K562 (cell line): ENCODE measurements at regions not wholly inside any gene's neighbourhood (a gene's known extent, or its start where the extent isn't known, plus 50 kb on each side); places are given as distances from the start of the nearest gene placed in this dataset.

ENCODE experiments used
- ATAC-seq: fragments of 200-7000 bp; cut with Tn5 transposase; 3 replicates; pipeline ENCODE4 v1.9.1; 2020; ENCODE audit warnings: moderate library complexity
- BruUV-seq: library from RNA; stranded (reverse); fragments of 400-500 nt; replicated peaks from 2 replicates; lab custom pipeline; 2021; lab: Mats Ljungman, UMichigan
- CTCF ChIA-PET: fragments of 300-600 bp; formaldehyde crosslinking; extraction: SDS; loops from one replicate; lab custom pipeline; 2021; ENCODE audit warnings: low intra/inter-chr PET ratio; lab: Yijun Ruan, JAX
- POLR2A ChIA-PET: fragments of 300-600, 350-650 bp; sonication (Branson Sonifier 250); formaldehyde crosslinking; extraction: SDS; loops from one replicate; lab custom pipeline; 2021; ENCODE audit warnings: antibody characterized with exemption, inconsistent platforms; lab: Yijun Ruan, JAX
- DNase-seq, 4 experiments: peaks; one replicate each; pipeline versions ENCODE4 v3.0.0 to v3.0.0-alpha.2; 2011 to 2018; ENCODE audit warnings: low spot score in 3 of 4, mixed read lengths in 3 of 4; ENCODE audit errors: extremely low read depth in 1 of 4
- FAIRE-seq: peaks from 2 replicates; lab custom pipeline; 2011; peaks lifted over from hg19 to GRCh38; lab: Jason Lieb, UNC
- H2AFZ ChIP-seq: 2 replicates; pipeline ENCODE4 v1.6.0; 2011; ENCODE audit warnings: low read depth, low read length, control low read depth, inconsistent platforms
- H3K27ac ChIP-seq: fragments of 200-600 bp; 3 replicates; pipeline ENCODE4 v1.8.0; 2011; ENCODE audit warnings: low read depth, mild to moderate bottlenecking, control low read depth, inconsistent platforms, low read length, moderate library complexity, mixed read lengths; ENCODE audit errors: extremely low read depth
- H3K27me3 ChIP-seq, 2 experiments: fragments of 300-600 bp in 1 of 2; 2 replicates in 1 of 2; 3 replicates in 1 of 2; pipeline versions ENCODE4 v1.6.0 to v1.8.0; 2011; ENCODE audit warnings: inconsistent platforms in 2 of 2, low read length in 2 of 2, mild to moderate bottlenecking in 1 of 2, mixed read lengths in 1 of 2, moderate library complexity in 1 of 2; ENCODE audit not compliant: control insufficient read depth in 2 of 2, insufficient read depth in 2 of 2
- H3K36me3 ChIP-seq: fragments of 300-600 bp; 3 replicates; pipeline ENCODE4 v1.8.0; 2011; ENCODE audit warnings: mild to moderate bottlenecking, low read length, inconsistent platforms; ENCODE audit not compliant: control insufficient read depth, insufficient read depth
- H3K4me1 ChIP-seq, 2 experiments: fragments of 200-600 bp in 1 of 2; replicated peaks in 1 of 2; 2 replicates in 1 of 2; 3 replicates in 1 of 2; pipeline versions ENCODE4 v1.5.1 to v1.8.0; 2011; ENCODE audit warnings: inconsistent platforms in 2 of 2, low read length in 2 of 2, mild to moderate bottlenecking in 1 of 2, mixed read lengths in 1 of 2, moderate library complexity in 1 of 2; ENCODE audit not compliant: control insufficient read depth in 2 of 2, insufficient read depth in 2 of 2
- H3K4me2 ChIP-seq: 2 replicates; pipeline ENCODE4 v1.6.1; 2011; ENCODE audit warnings: low read length, control low read depth, inconsistent platforms, mixed read lengths; ENCODE audit not compliant: insufficient read depth
- H3K4me3 ChIP-seq: fragments of 200-600 bp; sonication (generic), shearing (Covaris generic); 2 replicates; pipeline ENCODE4 v1.5.1; 2016; ENCODE audit warnings: control low read depth, inconsistent platforms
- H3K79me2 ChIP-seq: fragments of 200-600 bp; 3 replicates; pipeline ENCODE4 v1.8.0; 2011; ENCODE audit warnings: low read length, inconsistent platforms; ENCODE audit not compliant: control insufficient read depth, insufficient read depth
- H3K9ac ChIP-seq, 2 experiments: 2 replicates each; pipeline versions ENCODE4 v1.6.0 to v1.6.1; 2011; ENCODE audit warnings: low read depth in 2 of 2, low read length in 2 of 2, control low read depth in 1 of 2, inconsistent platforms in 1 of 2, mild to moderate bottlenecking in 1 of 2, mixed read lengths in 1 of 2; ENCODE audit not compliant: insufficient read depth in 1 of 2
- H3K9me1 ChIP-seq: one replicate; pipeline ENCODE4 v1.6.0; 2011; ENCODE audit warnings: inconsistent platforms, mild to moderate bottlenecking, low read length, moderate library complexity; ENCODE audit not compliant: control insufficient read depth, insufficient read depth
- H3K9me3 ChIP-seq: replicated peaks from 2 replicates; pipeline ENCODE4 v1.5.1; 2011; ENCODE audit warnings: low read depth, low read length, inconsistent platforms; ENCODE audit not compliant: control insufficient read depth, insufficient read depth
- H4K20me1 ChIP-seq: replicated peaks from 2 replicates; pipeline ENCODE4 v1.6.1; 2011; ENCODE audit warnings: low read length, inconsistent platforms, mixed read lengths; ENCODE audit not compliant: control insufficient read depth, insufficient read depth
- ATF6 ChIP-seq: sonication (generic); formaldehyde crosslinking; IDR thresholded peaks from 2 replicates; pipeline ENCODE4 v1.4.0; 2020; ENCODE audit warnings: mild to moderate bottlenecking, missing genetic modification reagents
- BDP1 ChIP-seq: IDR thresholded peaks from 3 replicates; pipeline ENCODE4 v1.6.1; 2011; ENCODE audit not compliant: insufficient read length, insufficient read depth
- E2F6 ChIP-seq, 2 experiments: IDR thresholded peaks; 2 replicates each; pipeline ENCODE4 v1.6.1; 2011; ENCODE audit warnings: borderline replicate concordance in 1 of 2, control low read depth in 1 of 2, low read depth in 1 of 2, low read length in 1 of 2, mild to moderate bottlenecking in 1 of 2, mixed read lengths in 1 of 2, moderate library complexity in 1 of 2; ENCODE audit not compliant: insufficient read depth in 1 of 2, insufficient read length in 1 of 2, poor library complexity in 1 of 2, severe bottlenecking in 1 of 2; ENCODE audit errors: extremely low read depth in 1 of 2
- MIER1 ChIP-seq: fragments of 450-650 bp; IDR thresholded peaks from 2 replicates; pipeline ENCODE4 v1.6.1; 2016; ENCODE audit warnings: antibody characterized with exemption, mild to moderate bottlenecking, low read depth
- NR4A1 ChIP-seq, 2 experiments: fragments of 250-450 bp in 1 of 2; fragments of 450-650 bp in 1 of 2; sonication (Bioruptor Pico) in 1 of 2; IDR thresholded peaks; 2 replicates each; pipeline versions ENCODE4 v1.4.0 to v1.6.1; 2016 to 2020; ENCODE audit warnings: mild to moderate bottlenecking in 2 of 2, missing compliant biosample characterization in 1 of 2, missing genetic modification characterization in 1 of 2, moderate library complexity in 1 of 2
- PPARD ChIP-seq: fragments of 250-450 bp; sonication (Bioruptor Pico); IDR thresholded peaks from 2 replicates; pipeline ENCODE4 v1.8.0; 2022; ENCODE audit warnings: inconsistent platforms, mild to moderate bottlenecking, moderate library complexity
- in situ Hi-C: fragments of 300-500 bp; cut with MboI; formaldehyde crosslinking; loops from 4 replicates; pipeline ENCODE4 v1.15.0; 2018; ENCODE audit warnings: inconsistent platforms, mixed read lengths
- intact Hi-C: fragments of 100-400 bp; cut with micrococcal nuclease; formaldehyde crosslinking; loops from 2 replicates; pipeline ENCODE4 v1.14.2; 2022
- TF ChIP-seq, protein P1 (sequence below): fragments of 200-800 bp; sonication (Bioruptor generic); IDR thresholded peaks from 2 replicates; pipeline ENCODE4 v1.6.1; 2017; ENCODE audit warnings: missing genetic modification characterization, missing compliant biosample characterization

- no peaks in the 10 kb centered on the region for H3K9me1 ChIP-seq
- H3K4me1 ChIP-seq: no peaks in the 10 kb centered on the region
- DNase-seq: no peak
- no peak overlapping the region for H3K4me3 ChIP-seq
- ATAC-seq: no peak
- ChIA-PET CTCF (no interaction called here), POLR2A (no interaction called here)
- H3K27ac ChIP-seq: no peak overlapping the region
- no peak overlapping the region for H2AFZ ChIP-seq
- intact Hi-C loops: no loop called here
- no peaks in the 10 kb centered on the region for H3K79me2 ChIP-seq
- H4K20me1 ChIP-seq: no peaks in the 10 kb centered on the region
- no peaks in the 10 kb centered on the region for H3K9me3 ChIP-seq
- TF ChIP-seq MIER1: no peak
- no peak overlapping the region for H3K9ac ChIP-seq
- no peaks in the 10 kb centered on the region for H3K36me3 ChIP-seq
- in situ Hi-C loops: no loop called here
- H3K27me3 ChIP-seq: 0 out of 5 replicates have a peak, but pooled peaks cover 0 to 5% of the 10 kb centered on the region in 2 experiments
- H3K4me2 ChIP-seq: no peak overlapping the region
- BruUV-seq: no TSS peak
- FAIRE-seq: no peak
Observed at GRCh38 chr12:66050283-66050576, 80.3 kb downstream of the LLPH start.

DNA sequence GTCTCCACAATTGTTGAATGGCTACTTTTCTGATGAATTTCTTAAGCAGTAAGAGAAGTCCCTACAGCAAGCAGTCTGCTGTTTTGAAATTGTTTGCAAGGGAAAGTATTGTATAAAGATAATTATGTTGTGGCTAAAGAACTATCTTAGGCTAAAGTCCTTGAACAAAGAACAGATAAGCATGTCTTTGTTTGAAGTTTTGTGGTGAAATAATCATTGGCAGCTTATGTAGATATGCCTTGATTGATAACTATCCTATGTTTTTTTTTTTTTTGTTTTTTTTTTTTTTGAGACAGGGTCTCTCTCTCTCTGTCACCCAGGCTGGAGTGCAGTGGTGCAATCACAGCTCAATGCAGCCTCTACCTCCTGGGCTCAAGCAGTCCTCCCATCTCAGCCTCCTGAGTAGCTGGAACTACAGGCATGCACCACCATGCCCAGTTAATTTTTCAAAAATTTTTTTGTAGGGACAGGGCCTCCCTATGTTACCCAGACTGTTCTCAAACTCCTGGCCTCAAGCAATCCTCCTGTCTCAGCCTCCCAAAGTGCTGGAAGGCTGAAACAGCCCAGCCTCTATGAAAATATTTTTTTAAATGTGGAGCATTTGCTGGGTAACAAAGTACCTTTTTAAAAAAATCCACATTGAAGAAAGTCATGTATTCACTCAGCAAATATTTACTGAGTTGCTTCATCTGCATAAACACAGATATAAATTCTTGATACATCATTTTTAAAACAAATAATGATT lies 80.8 kb downstream of the LLPH start:
- in situ Hi-C loops: no loop called here
- FAIRE-seq: no peak
- Histone ChIP-seq H4K20me1 (no peaks in the 10 kb centered on the region), H3K36me3 (no peaks in the 10 kb centered on the region)
- intact Hi-C loops: no loop called here
- TF ChIP-seq, protein P1, sequence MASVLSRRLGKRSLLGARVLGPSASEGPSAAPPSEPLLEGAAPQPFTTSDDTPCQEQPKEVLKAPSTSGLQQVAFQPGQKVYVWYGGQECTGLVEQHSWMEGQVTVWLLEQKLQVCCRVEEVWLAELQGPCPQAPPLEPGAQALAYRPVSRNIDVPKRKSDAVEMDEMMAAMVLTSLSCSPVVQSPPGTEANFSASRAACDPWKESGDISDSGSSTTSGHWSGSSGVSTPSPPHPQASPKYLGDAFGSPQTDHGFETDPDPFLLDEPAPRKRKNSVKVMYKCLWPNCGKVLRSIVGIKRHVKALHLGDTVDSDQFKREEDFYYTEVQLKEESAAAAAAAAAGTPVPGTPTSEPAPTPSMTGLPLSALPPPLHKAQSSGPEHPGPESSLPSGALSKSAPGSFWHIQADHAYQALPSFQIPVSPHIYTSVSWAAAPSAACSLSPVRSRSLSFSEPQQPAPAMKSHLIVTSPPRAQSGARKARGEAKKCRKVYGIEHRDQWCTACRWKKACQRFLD (CRISPR knock-in tag): no peak
- TF ChIP-seq E2F6 (IDR thresholded peaks at IDR 0.05; ENCODE audit: borderline replicate concordance in 1 of 2, extremely low read depth in 1 of 2, insufficient read depth in 1 of 2, insufficient read length in 1 of 2, low read depth in 1 of 2, low read length in 1 of 2, poor library complexity in 1 of 2, severe bottlenecking in 1 of 2): no peak
- TF ChIP-seq PPARD: no peak
- no peak for TF ChIP-seq BDP1
- no peak for TF ChIP-seq ATF6 (CRISPR knock-in tag)
- no peak for TF ChIP-seq NR4A1 (CRISPR knock-in tag; IDR thresholded peaks at IDR 0.05)
- TF ChIP-seq NR4A1 (tag; IDR thresholded peaks at IDR 0.05): no peak
- TF ChIP-seq, all 486 proteins: peak for 0
- Histone ChIP-seq H3K79me2 (no peaks in the 10 kb centered on the region), H3K27ac (no peak overlapping the region), H3K9ac (no peak overlapping the region), H2AFZ (no peak overlapping the region), H3K27me3 (0 out of 5 replicates have a peak, but pooled peaks cover 0 to 5% of the 10 kb centered on the region in 2 experiments), H3K4me3 (no peak overlapping the region), H3K4me1 (no peaks in the 10 kb centered on the region), H3K4me2 (no peak overlapping the region), H3K9me1 (no peaks in the 10 kb centered on the region), H3K9me3 (no peaks in the 10 kb centered on the region)
- ChIA-PET POLR2A (no interaction called here), CTCF (no interaction called here)
- DNase-seq: no peak
- ATAC-seq: no peak
- BruUV-seq: no TSS peak
